ENCODE measurements at regions not wholly inside any gene's neighbourhood (a gene's known extent, or its start where the extent isn't known, plus 50 kb on each side); places are given as distances from the start of the nearest gene placed in this dataset.

GRCh38 chr10:64486149-64486548, 964.9 kb downstream of the REEP3 start (continued):
- no peak for TF ChIP-seq ZNF462 (CRISPR knock-in tag; IDR thresholded peaks at IDR 0.05)
- TF ChIP-seq CTCF (conservative IDR thresholded peaks at IDR 0.05; ENCODE audit: low read depth in 2 of 2) = no peak
- TF ChIP-seq STAT1 (IDR thresholded peaks at IDR 0.05; ENCODE audit: unreplicated experiment) = no peak

- Histone ChIP-seq H3K79me2 (replicated peaks; ENCODE audit: insufficient read depth) (no peaks in the 10 kb centered on the region), H4K20me1 (replicated peaks; ENCODE audit: insufficient read depth) (no peaks in the 10 kb centered on the region), H2AFZ (no peak overlapping the region), H3F3A (replicated peaks; ENCODE audit: low read depth) (no peaks in the 10 kb centered on the region), H3K4me1 (ENCODE audit: insufficient read depth) (no peaks in the 10 kb centered on the region), H3K27ac (ENCODE audit: low read depth) (no peak overlapping the region), H3K36me3 (ENCODE audit: insufficient read depth) (no peaks in the 10 kb centered on the region), H3K9me2 (ENCODE audit: insufficient read depth) (no peaks in the 10 kb centered on the region), H3K4me3 (no peak overlapping the region), H3K27me3 (ENCODE audit: insufficient read depth) (no peaks in the 10 kb centered on the region), H3K4me2 (no peak overlapping the region)
- TF ChIP-seq ZNF114 (CRISPR knock-in tag; IDR thresholded peaks at IDR 0.05) (no peak), REST (IDR thresholded peaks at IDR 0.05; ENCODE audit: unreplicated experiment) (no peak), CTCF (conservative IDR thresholded peaks at IDR 0.05; ENCODE audit: low read depth in 2 of 2) (no peak), JUNB (IDR thresholded peaks at IDR 0.05; ENCODE audit: unreplicated experiment) (no peak), EZH2 (IDR thresholded peaks at IDR 0.05; ENCODE audit: low read depth, unreplicated experiment) (no peak), ZNF331 (CRISPR knock-in tag; IDR thresholded peaks at IDR 0.05; ENCODE audit: low read depth) (no peak)
- Mint-ChIP-seq H3K4me3 (no peak overlapping the region), H3K27me3 (ENCODE audit: insufficient read depth, low read depth, poor library complexity) (no peaks in the 10 kb centered on the region), H3K36me3 (ENCODE audit: low read depth) (no peaks in the 10 kb centered on the region; the same call in 2 of the 3 replicates), H3K4me1 (no peaks in the 10 kb centered on the region), H3K27ac (no peak overlapping the region), H3K9me3 (no peaks in the 10 kb centered on the region; the same call in 2 of the 3 replicates)
- no peak for DNase-seq (ENCODE audit: low spot score)
- ATAC-seq = no peak
Observed at GRCh38 chr10:64486901-64487300, 965.7 kb downstream of the REEP3 start.
